GM12878 (cell line): ENCODE measurements at regions not wholly inside any gene's neighbourhood (a gene's known extent, or its start where the extent isn't known, plus 50 kb on each side); places are given as distances from the start of the nearest gene placed in this dataset.

ENCODE experiments used
- ATAC-seq: fragments of 200-7000 bp; cut with Tn5 transposase; 3 replicates; pipeline ENCODE4 v1.9.1; 2020; ENCODE audit warnings: mild to moderate bottlenecking, moderate library complexity
- BruUV-seq: library from RNA; stranded (reverse); fragments of 400-500 nt; replicated peaks from 2 replicates; lab custom pipeline; 2021; lab: Mats Ljungman, UMichigan
- CTCF ChIA-PET: fragments of 300-600 bp; sonication (Branson Sonifier 250); formaldehyde crosslinking; extraction: SDS; loops from one replicate; lab custom pipeline; 2021; ENCODE audit warnings: inconsistent platforms; lab: Yijun Ruan, JAX
- POLR2A ChIA-PET: fragments of 350-600 bp; formaldehyde crosslinking; extraction: SDS; loops from one replicate; lab custom pipeline; 2021; ENCODE audit warnings: inconsistent platforms; lab: Charles Lee
- RAD21 ChIA-PET: fragments of 300-600 bp; sonication (Branson Sonifier 250); formaldehyde crosslinking; loops from one replicate; lab custom pipeline; 2023; ENCODE audit warnings: antibody characterized with exemption; ENCODE audit not compliant: unreplicated experiment; lab: Charles Lee
- SMC1A ChIA-PET: fragments of 300-600 bp; sonication (Branson Sonifier 250); formaldehyde crosslinking; loops from one replicate; lab custom pipeline; 2023; ENCODE audit not compliant: unreplicated experiment, uncharacterized antibody; lab: Charles Lee
- DNase-seq: peaks from one replicate; pipeline ENCODE4 v3.0.0-alpha.2; 2011; ENCODE audit warnings: low read depth, low spot score
- FAIRE-seq: peaks from 3 replicates; lab custom pipeline; 2011; peaks lifted over from hg19 to GRCh38; lab: Jason Lieb, UNC
- H2AFZ ChIP-seq: 2 replicates; pipeline ENCODE4 v1.6.0; 2011; ENCODE audit warnings: low read depth, low read length, control low read depth; ENCODE audit not compliant: control insufficient read depth
- H3K27ac ChIP-seq: 2 replicates; pipeline ENCODE4 v1.5.1; 2011; ENCODE audit warnings: control low read depth; ENCODE audit not compliant: control insufficient read depth, insufficient read depth
- H3K27me3 ChIP-seq, 2 experiments: replicated peaks in 1 of 2; 2 replicates each; pipeline versions ENCODE4 v1.6.0 to v1.6.1; 2011; ENCODE audit warnings: low read length in 1 of 2; ENCODE audit not compliant: control insufficient read depth in 2 of 2, insufficient read depth in 2 of 2
- H3K36me3 ChIP-seq, 2 experiments: 2 replicates each; pipeline ENCODE4 v1.5.1; 2011; ENCODE audit warnings: low read length in 1 of 2; ENCODE audit not compliant: control insufficient read depth in 2 of 2, insufficient read depth in 2 of 2
- H3K4me1 ChIP-seq: 2 replicates; pipeline ENCODE4 v1.6.1; 2011; ENCODE audit warnings: mild to moderate bottlenecking, low read length, moderate library complexity, mixed read lengths; ENCODE audit not compliant: control insufficient read depth, insufficient read depth
- H3K4me2 ChIP-seq: 2 replicates; pipeline ENCODE4 v1.6.0; 2011; ENCODE audit warnings: control low read depth; ENCODE audit not compliant: control insufficient read depth, insufficient read depth
- H3K4me3 ChIP-seq: fragments of 200-600 bp; sonication (generic); 2 replicates; pipeline ENCODE4 v1.5.1; 2016
- H3K79me2 ChIP-seq: 2 replicates; pipeline ENCODE4 v1.6.0; 2011; ENCODE audit warnings: low read length; ENCODE audit not compliant: control insufficient read depth, insufficient read depth
- H3K9ac ChIP-seq: 2 replicates; pipeline ENCODE4 v1.8.0; 2011; ENCODE audit warnings: low read length, control low read depth, mixed read lengths; ENCODE audit not compliant: control insufficient read depth, insufficient read depth
- H3K9me3 ChIP-seq: replicated peaks from 3 replicates; pipeline ENCODE4 v1.5.1; 2011; ENCODE audit warnings: mild to moderate bottlenecking, low read length; ENCODE audit not compliant: control insufficient read depth, insufficient read depth
- H4K20me1 ChIP-seq: 2 replicates; pipeline ENCODE4 v1.6.0; 2011; ENCODE audit not compliant: control insufficient read depth, insufficient read depth
- ATF7 ChIP-seq: fragments of 450-650 bp; IDR thresholded peaks from 2 replicates; pipeline ENCODE4 v1.6.1; 2016; ENCODE audit warnings: low read depth, mild to moderate bottlenecking
- EP300 ChIP-seq, 2 experiments: fragments of 150-350 bp in 1 of 2; IDR thresholded peaks; 2 replicates each; pipeline ENCODE4 v1.6.1; 2011 to 2012; ENCODE audit warnings: low read depth in 2 of 2, low read length in 2 of 2, borderline replicate concordance in 1 of 2, improper control_type of control experiment in 1 of 2, inconsistent platforms in 1 of 2; ENCODE audit not compliant: control insufficient read depth in 1 of 2
- ESRRA ChIP-seq: IDR thresholded peaks from 2 replicates; pipeline ENCODE4 v1.6.1; 2012; ENCODE audit warnings: mild to moderate bottlenecking, low read length, improper control_type of control experiment
- EZH2 ChIP-seq: IDR thresholded peaks from 2 replicates; pipeline ENCODE4 v1.6.1; 2012; ENCODE audit warnings: low read depth, mild to moderate bottlenecking, control low read depth, inconsistent platforms, low read length, borderline replicate concordance; ENCODE audit not compliant: control insufficient read depth
- GABPA ChIP-seq: IDR thresholded peaks from 2 replicates; pipeline ENCODE4 v1.6.1; 2014; ENCODE audit warnings: antibody characterized with exemption, low read depth, mild to moderate bottlenecking, inconsistent platforms
- HDAC2 ChIP-seq: fragments of 200-600 bp; sonication (generic); IDR thresholded peaks from 2 replicates; pipeline ENCODE4 v1.6.1; 2017
- NFIC ChIP-seq: IDR thresholded peaks from 2 replicates; pipeline ENCODE4 v1.6.1; 2012; ENCODE audit warnings: low read depth, mild to moderate bottlenecking, inconsistent platforms, low read length, moderate library complexity
- POLR2AphosphoS2 ChIP-seq: IDR thresholded peaks from 2 replicates; pipeline ENCODE4 v1.6.1; 2011; ENCODE audit warnings: low read depth, mild to moderate bottlenecking, low read length, improper control_type of control experiment, moderate library complexity
- SMC3 ChIP-seq: IDR thresholded peaks from 2 replicates; pipeline ENCODE4 v1.6.1; 2011; ENCODE audit warnings: low read length, improper control_type of control experiment, borderline replicate concordance
- SREBF2 ChIP-seq: IDR thresholded peaks from 2 replicates; pipeline ENCODE4 v1.6.1; 2012; ENCODE audit warnings: mild to moderate bottlenecking, low read length
- ZBTB11 ChIP-seq: fragments of 450-650 bp; formaldehyde crosslinking; IDR thresholded peaks from 2 replicates; pipeline ENCODE4 v1.5.0; 2022; ENCODE audit warnings: mild to moderate bottlenecking, missing genetic modification characterization
- ZNF274 ChIP-seq: IDR thresholded peaks from one replicate; pipeline ENCODE4 v1.8.0; 2011; ENCODE audit not compliant: insufficient read length, insufficient read depth
- WGBS: methylation state at CpG from one replicate; pipeline ENCODE4 v1.1.6; 2016; ENCODE audit warnings: low lambda C conversion rate; ENCODE audit not compliant: insufficient replicate concordance, insufficient coverage; ENCODE audit errors: missing lambda C conversion rate; 5-methylcytosine and 5-hydroxymethylcytosine counted together
- in situ Hi-C: fragments of 300-500 bp; cut with MboI; formaldehyde crosslinking; loops from 9 replicates; pipeline ENCODE4 v1.14.3; 2018; ENCODE audit warnings: mixed read lengths
- intact Hi-C: fragments of 100-400 bp; cut with micrococcal nuclease; formaldehyde crosslinking; loops from one replicate; pipeline ENCODE4 v1.14.2; 2022; ENCODE audit not compliant: unreplicated experiment

GRCh38 chr2:8490166-8490721 is 191.6 kb upstream of the ID2 start:
- H3K4me3 ChIP-seq = no peak overlapping the region
- H3K36me3 ChIP-seq = no peaks in the 10 kb centered on the region
- H3K4me2 ChIP-seq = no peak overlapping the region
- H3K9me3 ChIP-seq = no peaks in the 10 kb centered on the region
- H3K27ac ChIP-seq = no peak overlapping the region
- TF ChIP-seq EP300 (IDR thresholded peaks at IDR 0.05; ENCODE audit: borderline replicate concordance in 1 of 2, control insufficient read depth in 1 of 2, low read depth in 2 of 2, low read length in 2 of 2) (no peak), ATF7 (peak; percentile 28; the same call in 1 of the 2 replicates)
- SMC1A ChIA-PET = interaction anchor here (0.7 to 8.2 kb wide), 10 partner anchors 9 to 191 kb away, joined by 3 to 79 read pairs (median 10); partner anchors contain the start of gene ID2
- CTCF ChIA-PET = interaction anchor here (1.1 to 2.6 kb wide), 4 partner anchors 9 to 34 kb away, joined by 4 to 24 read pairs (median 8); no protein-coding TSS in a partner anchor
- 100% methylated on average over 2 of the region's 2 CpGs for WGBS
- POLR2A ChIA-PET = interaction anchor here (0.9 to 6.2 kb wide), 8 partner anchors 12 to 177 kb away, joined by 3 to 40 read pairs (median 20); no protein-coding TSS in a partner anchor
- H2AFZ ChIP-seq = no peak overlapping the region
- DNase-seq (no peak), ATAC-seq (no peak), FAIRE-seq (no peak)
- RAD21 ChIA-PET = interaction anchor here (2.2 to 5.6 kb wide), 8 partner anchors 12 to 82 kb away, joined by 8 to 77 read pairs (median 31); no protein-coding TSS in a partner anchor
- intact Hi-C loops = no loop called here
- peaks cover 19% of the 10 kb centered on the region for H3K4me1 ChIP-seq
- H3K9ac ChIP-seq = no peak overlapping the region
- peaks cover 25% of the 10 kb centered on the region for H3K79me2 ChIP-seq
- in situ Hi-C loops = no loop called here
- H3K27me3 ChIP-seq = no peaks in the 10 kb centered on the region
- no peaks in the 10 kb centered on the region for H4K20me1 ChIP-seq
- BruUV-seq = no TSS peak

GRCh38 chr2:8491296-8492027 is 190.4 kb upstream of the ID2 start:
- H3K27ac ChIP-seq = no peak overlapping the region
- POLR2A ChIA-PET = interaction anchor here (1.0 to 6.2 kb wide), 4 partner anchors 13 to 28 kb away, joined by 3 to 40 read pairs (median 32); no protein-coding TSS in a partner anchor
- H3K79me2 ChIP-seq = peaks cover 14% of the 10 kb centered on the region
- DNase-seq = no peak
- CTCF ChIA-PET = interaction anchor here (0.6 to 1.1 kb wide), 3 partner anchors 33 to 941 kb away, joined by 3 to 4 read pairs (median 3); no protein-coding TSS in a partner anchor
- RAD21 ChIA-PET = interaction anchor here (0.6 to 5.6 kb wide), 3 partner anchors 23 to 51 kb away, joined by 3 to 77 read pairs (median 52); no protein-coding TSS in a partner anchor
- no peaks in the 10 kb centered on the region for H4K20me1 ChIP-seq
- H3K27me3 ChIP-seq = no peaks in the 10 kb centered on the region
- FAIRE-seq = no peak
- BruUV-seq = no TSS peak
- intact Hi-C loops = no loop called here
- no peaks in the 10 kb centered on the region for H3K9me3 ChIP-seq
- no peak for ATAC-seq
- H3K9ac ChIP-seq = no peak overlapping the region
- no peak overlapping the region for H2AFZ ChIP-seq
- SMC1A ChIA-PET = interaction anchor here (0.9 to 8.2 kb wide), 6 partner anchors 10 to 83 kb away, joined by 3 to 79 read pairs (median 18); no protein-coding TSS in a partner anchor
- peaks cover 19% of the 10 kb centered on the region for H3K4me1 ChIP-seq
- in situ Hi-C loops = no loop called here
- 90% methylated on average over 17 of the region's 17 CpGs for WGBS
- no peak overlapping the region for H3K4me3 ChIP-seq
- H3K36me3 ChIP-seq = no peaks in the 10 kb centered on the region
- H3K4me2 ChIP-seq = no peak overlapping the region
- no peak for TF ChIP-seq HDAC2
- no peak for TF ChIP-seq SMC3
- TF ChIP-seq NFIC = no peak
- TF ChIP-seq ZNF274 = no peak
- no peak for TF ChIP-seq ESRRA
- TF ChIP-seq ZBTB11 (CRISPR knock-in tag) = no peak
- no peak for TF ChIP-seq EZH2
- TF ChIP-seq SREBF2 = no peak
- no peak for TF ChIP-seq POLR2AphosphoS2
- TF ChIP-seq GABPA = no peak
